Kidney epithelial cell (primary cell): ENCODE measurements at regions not wholly inside any gene's neighbourhood (a gene's known extent, or its start where the extent isn't known, plus 50 kb on each side); places are given as distances from the start of the nearest gene placed in this dataset.

Source experiments
- DNase-seq: peaks from one replicate; pipeline ENCODE4 v3.0.0-alpha.2; 2010; ENCODE audit warnings: low read depth
- H3K27me3 ChIP-seq: 2 replicates; pipeline ENCODE4 v1.6.0; 2011; ENCODE audit warnings: low read length; ENCODE audit not compliant: control insufficient read depth, insufficient read depth
- H3K36me3 ChIP-seq: 2 replicates; pipeline ENCODE4 v1.5.1; 2011; ENCODE audit warnings: low read length; ENCODE audit not compliant: control insufficient read depth, insufficient read depth
- H3K4me3 ChIP-seq: 2 replicates; pipeline ENCODE4 v1.5.1; 2011; ENCODE audit warnings: low read depth, mild to moderate bottlenecking, control low read depth, low read length
- TF ChIP-seq, protein P1 (sequence below): IDR thresholded peaks from 2 replicates; pipeline ENCODE4 v1.5.1; 2011; ENCODE audit warnings: mild to moderate bottlenecking, moderate library complexity, low read length, control low read depth, inconsistent platforms; ENCODE audit not compliant: insufficient read depth, poor library complexity, severe bottlenecking

GRCh38 chr17:54102246-54102645 lies 279.5 kb downstream of the KIF2B start:
- DNase-seq, result no peak
- H3K4me3 ChIP-seq, result no peak overlapping the region
- no peaks in the 10 kb centered on the region for H3K36me3 ChIP-seq
- H3K27me3 ChIP-seq, result no peaks in the 10 kb centered on the region
- TF ChIP-seq, protein P1, sequence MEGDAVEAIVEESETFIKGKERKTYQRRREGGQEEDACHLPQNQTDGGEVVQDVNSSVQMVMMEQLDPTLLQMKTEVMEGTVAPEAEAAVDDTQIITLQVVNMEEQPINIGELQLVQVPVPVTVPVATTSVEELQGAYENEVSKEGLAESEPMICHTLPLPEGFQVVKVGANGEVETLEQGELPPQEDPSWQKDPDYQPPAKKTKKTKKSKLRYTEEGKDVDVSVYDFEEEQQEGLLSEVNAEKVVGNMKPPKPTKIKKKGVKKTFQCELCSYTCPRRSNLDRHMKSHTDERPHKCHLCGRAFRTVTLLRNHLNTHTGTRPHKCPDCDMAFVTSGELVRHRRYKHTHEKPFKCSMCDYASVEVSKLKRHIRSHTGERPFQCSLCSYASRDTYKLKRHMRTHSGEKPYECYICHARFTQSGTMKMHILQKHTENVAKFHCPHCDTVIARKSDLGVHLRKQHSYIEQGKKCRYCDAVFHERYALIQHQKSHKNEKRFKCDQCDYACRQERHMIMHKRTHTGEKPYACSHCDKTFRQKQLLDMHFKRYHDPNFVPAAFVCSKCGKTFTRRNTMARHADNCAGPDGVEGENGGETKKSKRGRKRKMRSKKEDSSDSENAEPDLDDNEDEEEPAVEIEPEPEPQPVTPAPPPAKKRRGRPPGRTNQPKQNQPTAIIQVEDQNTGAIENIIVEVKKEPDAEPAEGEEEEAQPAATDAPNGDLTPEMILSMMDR, result no peak

DNA sequence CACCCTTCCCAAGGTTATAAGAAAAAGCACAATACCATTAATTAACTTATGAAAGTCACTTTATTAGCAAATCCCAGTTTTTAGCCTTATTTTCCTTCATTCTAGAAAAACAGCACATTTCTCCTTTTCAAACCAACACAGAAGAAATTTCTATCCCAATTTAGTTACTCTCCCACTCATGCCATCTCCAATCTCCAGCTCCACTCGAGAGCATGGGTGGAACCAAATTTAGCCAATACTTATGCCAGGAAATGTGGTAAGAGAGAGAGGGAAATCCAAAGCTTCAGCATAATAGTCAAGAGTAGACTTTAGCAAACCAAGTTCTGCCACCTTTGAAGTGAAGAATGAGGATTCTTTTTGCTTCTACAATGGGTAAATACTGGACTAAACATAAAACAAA lies 288.8 kb downstream of the KIF2B start:
- H3K27me3 ChIP-seq, result no peaks in the 10 kb centered on the region

DNA sequence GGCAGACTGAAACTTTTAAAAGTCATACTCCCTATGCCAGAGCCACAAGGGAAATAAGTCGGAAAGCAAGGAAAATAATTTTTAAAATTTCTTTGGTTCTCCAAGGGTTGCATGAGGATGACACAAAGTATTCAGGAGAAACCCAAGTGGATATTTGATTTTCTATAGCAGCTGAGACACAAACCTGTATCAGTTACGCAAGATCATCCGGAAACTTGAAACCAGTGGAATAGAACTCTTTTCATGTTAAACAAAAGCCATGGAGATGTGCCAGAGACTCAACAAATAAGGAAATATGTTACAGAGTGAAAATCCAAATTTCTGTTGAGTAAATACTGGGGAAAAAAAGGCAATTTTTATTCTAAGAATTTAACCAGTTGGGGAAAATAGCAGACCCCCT lies 294.7 kb downstream of the KIF2B start:
- Histone ChIP-seq H3K4me3 (no peak overlapping the region), H3K36me3 (no peaks in the 10 kb centered on the region), H3K27me3 (no peaks in the 10 kb centered on the region)
- no peak for DNase-seq
- TF ChIP-seq, protein P1, result no peak

More for the DNA sequence above, 288.8 kb downstream of the KIF2B start:
- DNase-seq, result no peak
- Histone ChIP-seq H3K36me3 (no peaks in the 10 kb centered on the region), H3K4me3 (no peak overlapping the region)
- TF ChIP-seq, protein P1, result no peak

DNA sequence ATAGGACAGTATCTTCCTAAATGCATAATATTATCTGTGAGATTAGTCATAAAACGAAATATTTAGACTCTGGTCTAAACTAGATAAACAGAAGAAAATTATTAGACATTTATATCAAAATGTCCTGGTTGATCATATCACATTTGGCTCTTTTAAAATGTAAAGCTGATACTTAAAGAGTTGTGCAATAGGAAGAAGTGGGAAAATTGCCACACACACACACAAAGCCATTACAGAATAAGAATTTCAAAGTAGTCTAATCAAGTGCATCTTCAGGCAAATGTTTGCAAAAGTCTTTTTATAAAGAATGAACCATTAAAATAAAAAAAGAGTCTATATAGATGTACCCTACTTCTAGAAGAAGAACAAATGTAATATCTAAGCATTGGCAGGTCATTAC lies 301.7 kb downstream of the KIF2B start:
- H3K36me3 ChIP-seq, result no peaks in the 10 kb centered on the region
- no peak overlapping the region for H3K4me3 ChIP-seq
- DNase-seq, result no peak
- H3K27me3 ChIP-seq, result no peaks in the 10 kb centered on the region
- TF ChIP-seq, protein P1, result no peak

DNA sequence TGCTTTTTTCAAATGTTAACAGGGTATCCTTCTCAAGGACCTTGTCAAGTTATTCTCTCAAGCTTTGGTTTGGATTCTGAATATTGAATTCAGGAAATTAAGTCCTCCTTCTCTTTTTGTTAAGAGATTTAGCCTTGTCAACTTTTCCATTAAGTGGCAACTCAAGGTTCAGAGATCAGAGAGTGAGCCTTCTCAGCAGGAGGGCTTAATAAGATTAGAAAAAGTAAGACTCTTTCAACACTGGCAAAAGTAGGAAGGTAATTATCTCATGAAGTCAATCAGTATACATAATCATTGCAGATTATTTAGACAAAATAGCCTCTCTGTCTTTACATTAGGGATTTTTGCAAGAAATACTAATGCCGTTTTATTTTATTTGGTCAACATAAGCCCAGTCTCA lies 330.7 kb downstream of the KIF2B start:
- TF ChIP-seq, protein P1, result no peak
- Histone ChIP-seq H3K27me3 (no peaks in the 10 kb centered on the region), H3K36me3 (no peaks in the 10 kb centered on the region), H3K4me3 (no peak overlapping the region)
- no peak for DNase-seq

DNA sequence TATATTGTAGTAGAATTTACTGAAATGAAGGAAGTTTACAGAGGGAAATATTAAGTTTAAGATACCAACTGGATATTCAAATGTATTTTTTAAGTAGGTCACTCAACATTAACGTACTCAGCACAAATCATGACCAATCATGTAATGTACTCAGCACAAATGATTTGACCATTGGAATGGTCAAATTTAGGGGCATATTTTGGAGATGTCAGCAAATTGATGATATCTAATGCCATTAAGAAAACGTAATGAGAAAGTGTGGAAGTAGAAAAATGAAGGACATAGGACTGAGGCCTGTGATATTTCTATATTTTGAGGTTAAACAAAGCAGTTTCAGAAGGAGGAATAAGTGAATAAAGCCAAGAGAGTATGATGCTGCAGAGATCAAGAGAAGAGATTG lies 334.8 kb downstream of the KIF2B start:
- DNase-seq, result no peak
- H3K4me3 ChIP-seq, result no peak overlapping the region

More for the DNA sequence above, 334.8 kb downstream of the KIF2B start:
- Histone ChIP-seq H3K36me3 (no peaks in the 10 kb centered on the region), H3K27me3 (no peaks in the 10 kb centered on the region)
- TF ChIP-seq, protein P1, result no peak
